Right atrium auricular region (tissue), 2 donors: ENCODE measurements at regions not wholly inside any gene's neighbourhood (a gene's known extent, or its start where the extent isn't known, plus 50 kb on each side); places are given as distances from the start of the nearest gene placed in this dataset.

Source experiments
- DNase-seq: peaks from one replicate; pipeline ENCODE4 v3.0.0-alpha.2; 2019; ENCODE audit warnings: low spot score
- H3K27ac ChIP-seq, 2 donors: fragments of 200-600 bp; sonication (generic); 1 replicate in 1 of 2; 2 replicates in 1 of 2; pipeline ENCODE4 v1.5.1; 2016 to 2019
- H3K27me3 ChIP-seq, 2 donors: fragments of 200-600 bp; sonication (generic); one replicate each; pipeline versions ENCODE4 v1.5.1 to v1.6.0; 2017 to 2019
- H3K36me3 ChIP-seq: fragments of 200-600 bp; sonication (generic); one replicate; pipeline ENCODE4 v1.5.1; 2016
- H3K4me1 ChIP-seq, 2 donors: fragments of 200-600 bp; sonication (generic); one replicate each; pipeline versions ENCODE4 v1.5.1 to v1.6.0; 2017 to 2019
- H3K4me3 ChIP-seq, 2 donors: fragments of 200-600 bp; sonication (generic); 1 replicate in 1 of 2; 2 replicates in 1 of 2; pipeline ENCODE4 v1.5.1; 2017 to 2019; ENCODE audit warnings: mild to moderate bottlenecking in 1 of 2, moderate library complexity in 1 of 2
- H3K9me3 ChIP-seq, 2 donors: fragments of 200-600 bp; sonication (generic); one replicate each; pipeline ENCODE4 v1.5.1; 2019
- TF ChIP-seq, protein P1 (sequence below), 2 donors: fragments of 200-600 bp; sonication (generic); IDR thresholded peaks; one replicate each; pipeline ENCODE4 v1.5.1; 2019; ENCODE audit warnings: antibody characterized with exemption in 2 of 2

GRCh38 chr2:128903637-128904036 is 585.0 kb upstream of the HS6ST1 start:
- TF ChIP-seq, protein P1, sequence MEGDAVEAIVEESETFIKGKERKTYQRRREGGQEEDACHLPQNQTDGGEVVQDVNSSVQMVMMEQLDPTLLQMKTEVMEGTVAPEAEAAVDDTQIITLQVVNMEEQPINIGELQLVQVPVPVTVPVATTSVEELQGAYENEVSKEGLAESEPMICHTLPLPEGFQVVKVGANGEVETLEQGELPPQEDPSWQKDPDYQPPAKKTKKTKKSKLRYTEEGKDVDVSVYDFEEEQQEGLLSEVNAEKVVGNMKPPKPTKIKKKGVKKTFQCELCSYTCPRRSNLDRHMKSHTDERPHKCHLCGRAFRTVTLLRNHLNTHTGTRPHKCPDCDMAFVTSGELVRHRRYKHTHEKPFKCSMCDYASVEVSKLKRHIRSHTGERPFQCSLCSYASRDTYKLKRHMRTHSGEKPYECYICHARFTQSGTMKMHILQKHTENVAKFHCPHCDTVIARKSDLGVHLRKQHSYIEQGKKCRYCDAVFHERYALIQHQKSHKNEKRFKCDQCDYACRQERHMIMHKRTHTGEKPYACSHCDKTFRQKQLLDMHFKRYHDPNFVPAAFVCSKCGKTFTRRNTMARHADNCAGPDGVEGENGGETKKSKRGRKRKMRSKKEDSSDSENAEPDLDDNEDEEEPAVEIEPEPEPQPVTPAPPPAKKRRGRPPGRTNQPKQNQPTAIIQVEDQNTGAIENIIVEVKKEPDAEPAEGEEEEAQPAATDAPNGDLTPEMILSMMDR (IDR thresholded peaks at IDR 0.05), result no peak
- H3K9me3 ChIP-seq, result peaks cover 0 to 4% of the 10 kb centered on the region in 2 donors

DNA sequence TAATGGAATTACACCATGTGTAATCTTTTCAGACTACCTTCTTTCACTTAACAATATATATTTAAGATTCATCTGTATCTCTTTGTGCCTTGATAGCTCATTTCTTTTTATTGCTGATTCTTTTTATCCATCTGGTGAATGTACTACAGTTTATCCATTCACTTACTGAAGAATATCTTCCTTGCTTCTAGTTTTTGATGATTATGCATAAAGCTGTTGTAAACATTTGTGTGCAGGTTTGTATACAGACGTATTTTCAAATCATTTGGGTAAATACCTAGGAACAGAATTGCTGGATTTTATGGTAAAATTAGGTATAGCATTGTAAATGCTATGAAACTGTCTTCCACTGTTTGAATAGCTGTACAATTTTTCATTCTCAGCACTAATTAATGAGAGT is 592.6 kb upstream of the HS6ST1 start:
- TF ChIP-seq, protein P1 (IDR thresholded peaks at IDR 0.05), result no peak
- H3K4me3 ChIP-seq, result no peak overlapping the region
- H3K4me1 ChIP-seq, result no peaks in the 10 kb centered on the region
- H3K36me3 ChIP-seq, result no peaks in the 10 kb centered on the region
- DNase-seq, result no peak
- no peak overlapping the region for H3K27ac ChIP-seq
- no peaks in the 10 kb centered on the region for H3K27me3 ChIP-seq
- H3K9me3 ChIP-seq, result peaks cover 0 to 8% of the 10 kb centered on the region in 2 donors

More at GRCh38 chr2:128903637-128904036, 585.0 kb upstream of the HS6ST1 start:
- Histone ChIP-seq H3K4me1 (no peaks in the 10 kb centered on the region), H3K36me3 (no peaks in the 10 kb centered on the region), H3K4me3 (no peak overlapping the region), H3K27ac (no peak overlapping the region), H3K27me3 (no peaks in the 10 kb centered on the region)
- DNase-seq, result no peak

DNA sequence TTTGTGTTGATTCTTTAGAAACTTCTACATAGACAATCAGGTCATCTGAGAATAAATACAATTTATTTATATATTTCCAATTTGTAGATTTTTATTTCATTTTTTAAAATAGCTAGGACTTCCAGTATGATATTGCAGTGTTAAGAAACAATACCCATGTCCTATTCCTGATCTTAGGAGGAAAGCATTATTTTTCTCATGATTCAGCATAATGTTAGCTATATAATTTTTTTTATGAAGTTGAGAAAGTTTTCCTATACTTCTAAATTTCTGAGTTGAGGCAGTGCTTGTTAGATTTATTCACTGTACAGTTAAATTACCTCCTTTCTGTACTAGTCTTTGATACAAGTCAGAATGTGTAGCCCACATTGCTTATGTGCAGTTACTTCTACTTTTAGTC is 595.7 kb upstream of the HS6ST1 start:
- no peak for DNase-seq
- no peak overlapping the region for H3K27ac ChIP-seq
- TF ChIP-seq, protein P1 (IDR thresholded peaks at IDR 0.05), result no peak
- no peaks in the 10 kb centered on the region for H3K36me3 ChIP-seq
- H3K4me3 ChIP-seq, result no peak overlapping the region
- no peaks in the 10 kb centered on the region for H3K4me1 ChIP-seq
- H3K9me3 ChIP-seq, result peaks cover 0 to 11% of the 10 kb centered on the region in 2 donors
- H3K27me3 ChIP-seq, result no peaks in the 10 kb centered on the region

DNA sequence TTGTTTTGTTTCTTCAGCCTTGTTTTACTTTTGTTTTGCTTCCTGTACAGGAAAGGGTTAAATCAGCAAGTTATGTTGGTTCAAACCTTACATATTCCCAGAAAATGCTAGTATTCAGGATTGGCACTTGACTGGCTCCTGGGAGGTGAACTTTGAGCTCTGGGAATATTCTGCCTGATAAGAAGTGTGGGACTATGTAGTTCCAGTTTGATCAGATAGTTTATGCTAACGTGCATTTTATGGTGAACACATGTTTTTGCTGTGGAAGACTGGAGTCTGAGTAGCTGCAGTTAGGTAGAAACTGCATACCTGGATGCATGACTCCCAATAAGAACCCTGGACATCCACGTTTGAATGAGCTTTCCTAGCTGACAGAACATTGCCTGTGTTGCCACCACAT is 603.1 kb upstream of the HS6ST1 start:
- Histone ChIP-seq H3K27me3 (no peaks in the 10 kb centered on the region), H3K27ac (no peak overlapping the region), H3K9me3 (peaks cover 0 to 2% of the 10 kb centered on the region in 2 donors), H3K4me3 (no peak overlapping the region), H3K36me3 (no peaks in the 10 kb centered on the region), H3K4me1 (no peaks in the 10 kb centered on the region)
- DNase-seq, result no peak
- TF ChIP-seq, protein P1 (IDR thresholded peaks at IDR 0.05), result no peak

DNA sequence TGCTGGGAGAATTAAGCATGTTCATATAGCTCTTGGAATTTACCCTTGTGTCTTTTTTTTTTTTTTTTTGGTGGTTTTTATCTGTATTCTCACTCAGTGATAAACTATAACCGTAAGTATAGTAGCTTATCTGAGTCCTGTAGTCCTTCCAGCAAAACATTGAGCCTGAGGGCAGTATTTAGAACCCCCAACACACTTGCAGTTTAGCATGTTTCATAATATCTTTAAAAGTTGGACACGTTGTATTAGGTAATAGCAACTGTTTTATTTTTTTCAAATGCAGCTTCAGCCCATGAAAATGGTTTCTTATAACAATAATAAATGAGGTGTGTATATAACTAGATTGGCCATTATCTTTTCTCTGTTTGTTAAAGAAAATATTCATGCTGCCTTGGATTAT is 603.5 kb upstream of the HS6ST1 start:
- Histone ChIP-seq H3K27me3 (no peaks in the 10 kb centered on the region), H3K9me3 (no peaks in the 10 kb centered on the region), H3K27ac (no peak overlapping the region), H3K4me1 (no peaks in the 10 kb centered on the region), H3K36me3 (no peaks in the 10 kb centered on the region), H3K4me3 (no peak overlapping the region)
- TF ChIP-seq, protein P1 (IDR thresholded peaks at IDR 0.05), result no peak
- no peak for DNase-seq

DNA sequence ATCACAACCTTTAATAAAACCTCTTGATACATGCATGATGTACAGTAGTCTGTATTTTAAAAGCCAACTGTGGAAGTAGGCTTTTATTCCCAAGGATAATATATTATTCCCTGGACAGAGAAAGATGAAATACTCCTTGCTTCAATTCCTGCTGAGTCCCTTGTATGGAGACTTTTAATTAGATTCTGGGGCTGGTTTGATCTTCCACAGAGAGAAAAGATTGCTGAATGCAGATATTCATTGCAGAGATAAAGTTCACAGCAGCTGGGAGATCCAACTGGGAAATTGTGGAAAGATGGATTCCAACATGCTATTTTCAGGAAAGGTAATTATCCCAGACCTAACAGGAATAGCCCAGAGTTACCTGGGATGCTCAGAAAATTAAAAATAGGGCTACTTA is 607.0 kb upstream of the HS6ST1 start:
- no peaks in the 10 kb centered on the region for H3K4me1 ChIP-seq
- no peak for DNase-seq
- no peaks in the 10 kb centered on the region for H3K36me3 ChIP-seq
- no peak overlapping the region for H3K27ac ChIP-seq
- TF ChIP-seq, protein P1 (IDR thresholded peaks at IDR 0.05), result no peak
- H3K9me3 ChIP-seq, result no peaks in the 10 kb centered on the region
- no peak overlapping the region for H3K4me3 ChIP-seq
- H3K27me3 ChIP-seq, result no peaks in the 10 kb centered on the region
